CD4-positive, alpha-beta T cell treated with Interleukin-10 for 1 hour (primary cell): ENCODE measurements at regions not wholly inside any gene's neighbourhood (a gene's known extent, or its start where the extent isn't known, plus 50 kb on each side); places are given as distances from the start of the nearest gene placed in this dataset.
"Not testable (repeated sequence)": the region's sequence is repeated elsewhere in the genome, so short reads cannot be mapped to it uniquely, and the experiment has no call there.

Source experiments
- DNase-seq: peaks from one replicate; pipeline ENCODE4 v3.0.0-alpha.2; 2020

GRCh38 chr2:136715146-136715545, 50.2 kb upstream of the THSD7B start:
- DNase-seq = no peak

GRCh38 chr2:136714452-136714951, 50.8 kb upstream of the THSD7B start:
- no peak for DNase-seq

DNA sequence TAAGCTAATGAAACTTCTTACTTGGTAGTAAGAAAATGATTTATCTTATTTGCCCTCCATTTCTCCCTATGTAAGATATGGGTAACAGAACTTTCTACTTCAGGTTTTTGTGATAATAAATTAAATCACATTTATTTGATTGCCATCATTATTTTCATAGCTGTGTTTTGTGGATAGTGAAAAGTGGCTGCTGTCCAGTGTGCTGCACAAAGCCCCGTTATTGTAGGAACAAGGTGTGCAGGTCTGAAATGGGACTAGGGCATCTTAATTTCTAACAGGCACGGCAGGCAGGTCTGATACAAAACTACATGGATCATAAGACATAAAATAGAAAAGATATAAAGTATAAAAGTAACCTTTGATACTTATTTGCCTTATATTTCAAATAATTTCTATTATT, 51.6 kb upstream of the THSD7B start:
- DNase-seq = no peak

DNA sequence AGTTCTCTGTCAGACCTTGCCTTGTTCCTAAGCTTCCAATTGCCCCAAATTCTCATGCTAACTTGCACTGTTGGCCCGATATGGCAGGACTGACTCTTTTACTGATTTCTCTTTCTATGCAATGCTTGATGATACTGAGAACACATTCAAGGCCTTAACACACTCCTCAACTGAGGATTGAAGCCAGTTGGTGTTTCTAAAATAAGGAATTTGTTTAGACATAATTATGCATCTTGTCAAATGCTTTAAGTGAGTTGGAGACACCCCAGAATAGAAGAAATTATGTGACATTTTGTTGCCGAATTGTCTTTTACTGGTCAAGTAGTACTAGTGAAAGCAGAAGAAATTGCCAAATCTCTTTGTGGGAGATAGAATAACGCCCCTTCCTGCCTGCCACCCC, 60.0 kb upstream of the THSD7B start:
- no peak for DNase-seq

- no peak for DNase-seq
These were observed 62.1 kb upstream of the THSD7B start for GRCh38 chr2:136703214-136703613.

DNA sequence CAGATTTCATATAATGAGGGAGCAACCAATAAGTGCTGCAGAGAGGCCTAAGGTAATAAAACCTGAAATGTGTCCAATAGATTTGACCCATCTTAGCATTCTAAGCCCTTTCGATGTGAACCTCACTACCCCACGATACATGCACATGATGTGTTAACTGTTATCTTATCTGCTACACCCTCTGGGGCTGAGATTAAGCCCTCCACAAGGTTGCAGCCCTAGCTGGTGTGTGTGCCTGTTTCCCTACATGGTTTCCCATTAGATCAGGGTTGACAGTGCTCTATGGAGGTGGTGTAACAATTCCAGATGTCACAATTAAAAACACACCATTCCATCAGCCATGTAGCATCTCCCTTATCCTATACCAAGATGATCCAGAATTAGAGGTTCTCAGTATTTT, 68.9 kb upstream of the THSD7B start:
- no peak for DNase-seq

DNA sequence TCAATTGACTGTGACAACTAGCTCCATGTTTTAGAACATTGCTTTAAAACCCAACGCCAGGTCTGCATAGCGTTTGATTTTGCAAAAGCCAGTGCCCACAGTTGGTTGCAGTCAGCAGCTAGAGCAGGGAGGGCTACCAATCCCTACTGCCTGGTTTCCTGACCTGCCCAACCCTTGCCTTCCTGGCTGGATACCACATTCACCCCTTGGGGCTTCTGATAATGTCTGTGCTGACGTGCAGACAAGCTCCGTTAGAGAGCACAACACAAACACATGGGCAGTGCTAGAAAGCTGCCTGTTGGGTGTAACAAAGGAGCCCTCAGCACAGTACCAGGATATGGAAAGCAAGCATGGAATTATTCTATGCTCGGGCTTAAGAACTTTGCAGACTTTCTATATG, 71.4 kb upstream of the THSD7B start:
- no peak for DNase-seq

GRCh38 chr2:136680079-136680478, 85.3 kb upstream of the THSD7B start:
- not testable (repeated sequence) for DNase-seq

- DNase-seq = no peak
These were observed 99.6 kb upstream of the THSD7B start for GRCh38 chr2:136665736-136666135.

GRCh38 chr2:136664713-136665405, 100.5 kb upstream of the THSD7B start:
- DNase-seq = no peak

- no peak for DNase-seq
These were observed 107.1 kb upstream of the THSD7B start for GRCh38 chr2:136658201-136658600.

DNA sequence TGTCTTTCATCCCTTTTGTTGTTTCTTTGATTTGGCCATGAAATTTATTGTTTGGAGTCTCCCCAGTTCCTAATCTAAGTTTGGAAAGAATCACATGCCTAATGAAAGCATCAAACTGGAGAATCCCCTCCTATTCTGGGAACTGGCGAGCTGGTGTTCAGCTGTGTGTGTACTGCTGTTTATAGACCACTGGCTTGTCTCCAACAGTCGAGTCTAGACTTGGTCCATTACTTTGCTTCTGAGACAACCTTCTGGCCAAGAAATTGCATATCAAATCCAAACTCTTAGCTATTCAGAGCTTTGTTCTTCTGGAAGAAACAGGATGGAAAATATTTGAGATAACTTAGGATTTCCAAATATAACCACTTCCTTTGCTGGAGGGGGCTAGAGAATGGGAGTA, 111.5 kb upstream of the THSD7B start:
- no peak for DNase-seq

- DNase-seq = no peak
These were observed 113.8 kb upstream of the THSD7B start for GRCh38 chr2:136651456-136652010.

DNA sequence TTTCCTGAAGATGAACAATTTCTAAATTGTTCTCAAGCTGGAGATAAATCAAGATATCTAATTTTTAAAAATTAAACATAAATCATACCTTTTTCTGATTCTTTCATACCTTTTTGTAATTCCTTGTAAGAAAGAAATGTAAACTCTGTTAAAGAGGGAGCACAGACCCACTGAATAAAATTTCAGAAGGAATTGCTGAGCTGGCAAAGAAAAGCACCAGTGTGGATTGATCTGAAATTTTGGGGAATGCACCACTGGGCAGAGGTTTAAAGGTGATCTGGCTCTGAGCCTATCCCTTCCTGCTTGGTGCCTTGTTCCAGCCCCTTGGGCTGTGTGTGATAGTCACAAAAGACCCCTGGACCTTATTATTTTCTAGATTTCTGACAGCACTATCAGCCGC, 118.3 kb upstream of the THSD7B start:
- DNase-seq = no peak

DNA sequence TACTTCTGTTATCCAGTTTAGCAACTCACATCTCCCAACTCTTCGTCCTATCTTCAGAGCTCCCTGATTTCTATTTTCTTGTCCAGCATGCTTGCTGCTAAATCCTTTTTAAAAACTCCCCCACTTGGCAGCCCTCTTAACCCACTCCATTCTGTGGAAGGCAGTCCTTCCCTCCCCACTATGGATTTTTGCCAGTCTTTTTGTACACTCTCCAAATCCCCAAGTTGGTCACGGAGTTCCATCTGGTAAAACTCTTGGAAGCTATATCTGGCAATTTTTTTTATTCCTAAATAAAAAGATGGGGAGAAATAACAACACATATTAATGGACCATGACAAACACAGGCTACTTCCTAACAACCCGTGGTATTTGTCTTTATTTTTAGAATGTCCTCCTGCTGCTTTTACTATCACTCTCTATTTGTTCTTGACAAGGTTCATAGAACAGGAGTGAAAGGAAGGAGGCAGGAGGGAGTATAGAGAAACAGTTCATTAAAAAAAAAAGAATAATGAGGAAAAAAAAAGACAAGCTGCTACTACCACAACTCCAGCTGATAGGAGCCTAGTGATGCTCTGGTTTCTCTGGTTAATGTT, 120.0 kb upstream of the THSD7B start:
- DNase-seq = no peak

- DNase-seq = no peak
These were observed 125.7 kb upstream of the THSD7B start for GRCh38 chr2:136639651-136640050.

DNA sequence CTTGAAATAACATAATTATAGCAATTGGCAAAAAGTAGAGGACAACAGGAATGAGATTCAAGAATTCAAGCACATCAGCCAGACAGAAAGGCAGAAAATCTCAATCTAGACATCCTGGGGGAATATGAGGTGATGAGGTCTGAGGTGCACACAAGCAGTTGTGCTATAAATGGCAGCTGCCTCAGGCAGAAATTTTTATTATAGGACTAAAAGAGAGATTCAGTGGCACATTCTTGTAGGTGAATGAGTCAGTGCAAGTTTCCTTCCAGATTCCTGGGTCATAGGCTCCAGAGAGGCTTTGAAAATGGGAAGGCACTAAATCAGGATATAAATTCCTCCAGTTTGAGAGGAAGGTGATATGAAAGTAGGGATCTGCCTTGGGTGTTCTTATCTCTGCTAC, 127.2 kb upstream of the THSD7B start:
- no peak for DNase-seq

DNA sequence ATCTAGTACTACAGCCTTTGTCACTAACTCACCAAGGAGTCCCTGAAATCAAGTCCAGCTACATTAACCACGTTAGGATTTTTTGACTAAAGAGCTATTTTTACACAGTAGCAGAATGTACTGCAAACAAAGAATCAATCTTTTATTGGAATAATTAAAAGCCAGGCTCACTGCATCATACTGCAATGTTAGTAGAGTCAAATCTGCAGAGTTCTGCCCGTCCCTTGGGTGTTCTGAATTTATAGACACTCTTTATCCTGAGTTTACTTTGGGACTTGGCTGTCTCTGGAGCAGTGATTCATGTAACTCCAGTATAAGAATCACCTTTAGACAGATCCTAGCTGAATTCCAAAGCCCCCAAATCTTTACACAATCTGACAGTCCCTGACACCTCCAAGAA, 127.9 kb upstream of the THSD7B start:
- no peak for DNase-seq

GRCh38 chr2:136628490-136628889, 136.9 kb upstream of the THSD7B start:
- no peak for DNase-seq

GRCh38 chr2:136613096-136613495, 152.2 kb upstream of the THSD7B start:
- DNase-seq = no peak

DNA sequence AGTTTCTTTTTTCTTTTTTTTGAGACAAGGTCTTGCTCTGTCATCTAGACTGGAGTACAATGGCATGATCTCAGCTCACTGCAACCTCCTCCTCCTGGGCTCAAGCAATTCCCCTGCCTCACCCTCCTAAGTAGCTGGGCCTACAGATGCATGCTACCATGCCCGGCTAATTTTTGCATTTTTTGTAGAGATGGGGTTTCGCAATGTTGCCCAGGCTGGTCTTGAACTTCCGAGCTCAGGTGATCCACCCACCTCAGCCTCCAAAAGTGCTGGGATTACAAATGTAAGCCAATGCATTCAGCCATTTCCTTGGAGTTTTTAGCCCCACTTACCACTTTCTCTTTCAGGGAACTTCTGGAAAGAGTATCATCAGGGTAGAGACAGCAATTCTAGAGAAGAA, 153.3 kb upstream of the THSD7B start:
- DNase-seq = no peak

DNA sequence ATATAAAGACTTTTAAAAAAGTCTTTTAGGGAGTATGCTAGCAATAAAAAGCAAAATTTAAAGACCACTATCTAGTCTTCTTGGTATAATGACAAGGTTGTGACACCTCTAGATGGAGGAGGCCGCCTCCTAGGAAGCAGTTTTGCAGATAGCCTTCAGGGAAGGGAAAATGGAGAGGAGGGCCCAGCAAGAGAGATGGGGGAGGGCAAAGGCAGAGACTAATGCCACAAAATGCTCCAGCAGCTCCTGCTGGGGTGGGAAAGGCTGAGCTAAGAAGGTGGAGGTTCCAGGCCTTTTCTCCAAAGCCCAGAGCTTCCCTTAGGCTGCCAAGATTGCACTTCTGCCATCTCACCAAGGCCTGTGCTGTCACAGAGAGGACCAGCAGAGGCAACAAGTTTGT, 153.9 kb upstream of the THSD7B start:
- DNase-seq = no peak

DNA sequence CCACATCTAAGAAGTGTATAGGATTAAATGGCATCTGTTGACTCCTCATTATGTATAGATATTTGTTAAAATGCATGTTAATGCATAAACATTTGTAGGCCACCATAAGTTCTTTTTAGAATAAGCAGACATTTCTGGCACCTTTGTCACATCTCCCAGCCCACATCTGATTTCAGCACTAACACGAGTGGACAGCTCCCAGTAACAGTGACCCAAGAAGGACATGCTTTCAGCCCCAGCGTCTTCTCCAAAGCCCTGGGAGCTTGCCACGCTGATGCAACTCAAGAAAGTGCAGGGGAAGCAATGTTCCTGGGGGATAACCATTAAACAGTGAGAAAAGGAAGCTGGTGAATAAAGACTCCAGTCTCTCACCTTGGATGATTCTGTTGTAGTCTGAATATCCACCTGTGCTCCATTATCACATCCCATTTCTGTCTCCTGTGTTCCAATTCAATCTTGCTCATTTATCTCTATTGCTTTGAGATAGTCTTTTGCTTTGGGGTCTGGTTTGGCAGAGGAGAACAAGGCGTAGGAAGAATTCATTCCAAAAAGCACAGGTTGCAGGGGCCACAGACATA, 182.6 kb upstream of the THSD7B start:
- DNase-seq = no peak

DNA sequence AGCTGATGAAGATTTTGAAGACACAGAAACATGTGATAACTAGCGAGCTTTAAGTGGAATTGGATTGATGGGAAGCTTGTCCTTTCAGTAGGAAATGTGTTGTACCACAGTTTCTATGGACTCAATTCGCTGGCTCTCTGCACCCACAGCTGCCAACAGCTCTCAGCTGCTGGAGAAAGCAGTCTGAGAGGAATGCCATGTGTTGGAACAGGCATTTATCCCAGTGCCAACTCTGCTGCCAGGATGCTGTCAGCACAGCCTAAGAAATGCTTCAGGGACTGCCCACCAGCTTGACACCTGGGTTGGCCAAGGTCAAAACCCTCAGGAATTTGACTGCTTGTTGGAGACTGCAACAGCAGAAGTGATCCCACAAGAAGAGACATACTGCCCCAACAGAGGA, 193.0 kb upstream of the THSD7B start:
- no peak for DNase-seq
